ENCODE measurements at regions not wholly inside any gene's neighbourhood (a gene's known extent, or its start where the extent isn't known, plus 50 kb on each side); places are given as distances from the start of the nearest gene placed in this dataset.

DNA sequence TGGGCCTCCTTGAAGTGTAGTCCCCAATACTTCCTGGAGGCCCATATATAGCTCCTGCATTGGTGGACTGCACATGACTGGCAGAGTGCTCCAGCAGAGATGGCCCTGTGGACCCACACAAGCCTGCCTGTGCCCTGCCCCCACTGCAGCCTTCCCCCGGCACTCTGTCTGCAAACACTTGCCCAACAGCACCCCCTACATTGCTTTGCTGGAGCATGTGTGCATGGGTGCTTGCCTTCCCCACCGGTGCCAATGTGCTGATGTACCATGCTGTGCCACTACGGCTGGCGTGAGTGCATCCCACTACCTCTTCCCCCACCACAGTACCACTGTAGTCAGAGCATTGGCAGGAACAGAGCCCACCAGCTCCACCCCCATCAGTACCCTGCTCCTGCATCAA, 563.6 kb upstream of the CTNND2 start:
- no peak for ATAC-seq
- TF ChIP-seq, protein P1, sequence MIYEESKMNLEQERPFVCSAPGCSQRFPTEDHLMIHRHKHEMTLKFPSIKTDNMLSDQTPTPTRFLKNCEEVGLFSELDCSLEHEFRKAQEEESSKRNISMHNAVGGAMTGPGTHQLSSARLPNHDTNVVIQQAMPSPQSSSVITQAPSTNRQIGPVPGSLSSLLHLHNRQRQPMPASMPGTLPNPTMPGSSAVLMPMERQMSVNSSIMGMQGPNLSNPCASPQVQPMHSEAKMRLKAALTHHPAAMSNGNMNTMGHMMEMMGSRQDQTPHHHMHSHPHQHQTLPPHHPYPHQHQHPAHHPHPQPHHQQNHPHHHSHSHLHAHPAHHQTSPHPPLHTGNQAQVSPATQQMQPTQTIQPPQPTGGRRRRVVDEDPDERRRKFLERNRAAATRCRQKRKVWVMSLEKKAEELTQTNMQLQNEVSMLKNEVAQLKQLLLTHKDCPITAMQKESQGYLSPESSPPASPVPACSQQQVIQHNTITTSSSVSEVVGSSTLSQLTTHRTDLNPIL (CRISPR knock-in tag; IDR thresholded peaks at IDR 0.05; ENCODE audit: low read depth) = no peak
- TF ChIP-seq ZFP30 (CRISPR knock-in tag; IDR thresholded peaks at IDR 0.05) (no peak), ESRRG (CRISPR knock-in tag; IDR thresholded peaks at IDR 0.05) (no peak), RARB (CRISPR knock-in tag; IDR thresholded peaks at IDR 0.05) (no peak), ZNF8 (CRISPR knock-in tag; IDR thresholded peaks at IDR 0.05) (no peak), TCF4 (CRISPR knock-in tag; IDR thresholded peaks at IDR 0.05; ENCODE audit: borderline replicate concordance) (no peak), ZFP3 (CRISPR knock-in tag; IDR thresholded peaks at IDR 0.05) (no peak), PPARA (CRISPR knock-in tag; IDR thresholded peaks at IDR 0.05; ENCODE audit: borderline replicate concordance) (no peak), ARNTL (CRISPR knock-in tag; IDR thresholded peaks at IDR 0.05; ENCODE audit: borderline replicate concordance, low read depth) (no peak), ISL1 (CRISPR knock-in tag; IDR thresholded peaks at IDR 0.05) (no peak), CSDC2 (CRISPR knock-in tag; IDR thresholded peaks at IDR 0.05) (no peak), ZNF70 (CRISPR knock-in tag; IDR thresholded peaks at IDR 0.05) (no peak), TOX (CRISPR knock-in tag; IDR thresholded peaks at IDR 0.05; ENCODE audit: borderline replicate concordance) (no peak), OSR1 (CRISPR knock-in tag; IDR thresholded peaks at IDR 0.05) (no peak)
- TF ChIP-seq, protein P2, sequence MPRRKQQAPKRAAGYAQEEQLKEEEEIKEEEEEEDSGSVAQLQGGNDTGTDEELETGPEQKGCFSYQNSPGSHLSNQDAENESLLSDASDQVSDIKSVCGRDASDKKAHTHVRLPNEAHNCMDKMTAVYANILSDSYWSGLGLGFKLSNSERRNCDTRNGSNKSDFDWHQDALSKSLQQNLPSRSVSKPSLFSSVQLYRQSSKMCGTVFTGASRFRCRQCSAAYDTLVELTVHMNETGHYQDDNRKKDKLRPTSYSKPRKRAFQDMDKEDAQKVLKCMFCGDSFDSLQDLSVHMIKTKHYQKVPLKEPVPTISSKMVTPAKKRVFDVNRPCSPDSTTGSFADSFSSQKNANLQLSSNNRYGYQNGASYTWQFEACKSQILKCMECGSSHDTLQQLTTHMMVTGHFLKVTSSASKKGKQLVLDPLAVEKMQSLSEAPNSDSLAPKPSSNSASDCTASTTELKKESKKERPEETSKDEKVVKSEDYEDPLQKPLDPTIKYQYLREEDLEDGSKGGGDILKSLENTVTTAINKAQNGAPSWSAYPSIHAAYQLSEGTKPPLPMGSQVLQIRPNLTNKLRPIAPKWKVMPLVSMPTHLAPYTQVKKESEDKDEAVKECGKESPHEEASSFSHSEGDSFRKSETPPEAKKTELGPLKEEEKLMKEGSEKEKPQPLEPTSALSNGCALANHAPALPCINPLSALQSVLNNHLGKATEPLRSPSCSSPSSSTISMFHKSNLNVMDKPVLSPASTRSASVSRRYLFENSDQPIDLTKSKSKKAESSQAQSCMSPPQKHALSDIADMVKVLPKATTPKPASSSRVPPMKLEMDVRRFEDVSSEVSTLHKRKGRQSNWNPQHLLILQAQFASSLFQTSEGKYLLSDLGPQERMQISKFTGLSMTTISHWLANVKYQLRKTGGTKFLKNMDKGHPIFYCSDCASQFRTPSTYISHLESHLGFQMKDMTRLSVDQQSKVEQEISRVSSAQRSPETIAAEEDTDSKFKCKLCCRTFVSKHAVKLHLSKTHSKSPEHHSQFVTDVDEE (CRISPR knock-in tag; IDR thresholded peaks at IDR 0.05) = no peak
- TF ChIP-seq, protein P3, sequence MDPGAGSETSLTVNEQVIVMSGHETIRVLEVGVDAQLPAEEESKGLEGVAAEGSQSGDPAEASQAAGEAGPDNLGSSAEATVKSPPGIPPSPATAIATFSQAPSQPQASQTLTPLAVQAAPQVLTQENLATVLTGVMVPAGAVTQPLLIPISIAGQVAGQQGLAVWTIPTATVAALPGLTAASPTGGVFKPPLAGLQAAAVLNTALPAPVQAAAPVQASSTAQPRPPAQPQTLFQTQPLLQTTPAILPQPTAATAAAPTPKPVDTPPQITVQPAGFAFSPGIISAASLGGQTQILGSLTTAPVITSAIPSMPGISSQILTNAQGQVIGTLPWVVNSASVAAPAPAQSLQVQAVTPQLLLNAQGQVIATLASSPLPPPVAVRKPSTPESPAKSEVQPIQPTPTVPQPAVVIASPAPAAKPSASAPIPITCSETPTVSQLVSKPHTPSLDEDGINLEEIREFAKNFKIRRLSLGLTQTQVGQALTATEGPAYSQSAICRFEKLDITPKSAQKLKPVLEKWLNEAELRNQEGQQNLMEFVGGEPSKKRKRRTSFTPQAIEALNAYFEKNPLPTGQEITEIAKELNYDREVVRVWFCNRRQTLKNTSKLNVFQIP (CRISPR knock-in tag; IDR thresholded peaks at IDR 0.05; ENCODE audit: borderline replicate concordance, low read depth) = no peak
- TF ChIP-seq, protein P4, sequence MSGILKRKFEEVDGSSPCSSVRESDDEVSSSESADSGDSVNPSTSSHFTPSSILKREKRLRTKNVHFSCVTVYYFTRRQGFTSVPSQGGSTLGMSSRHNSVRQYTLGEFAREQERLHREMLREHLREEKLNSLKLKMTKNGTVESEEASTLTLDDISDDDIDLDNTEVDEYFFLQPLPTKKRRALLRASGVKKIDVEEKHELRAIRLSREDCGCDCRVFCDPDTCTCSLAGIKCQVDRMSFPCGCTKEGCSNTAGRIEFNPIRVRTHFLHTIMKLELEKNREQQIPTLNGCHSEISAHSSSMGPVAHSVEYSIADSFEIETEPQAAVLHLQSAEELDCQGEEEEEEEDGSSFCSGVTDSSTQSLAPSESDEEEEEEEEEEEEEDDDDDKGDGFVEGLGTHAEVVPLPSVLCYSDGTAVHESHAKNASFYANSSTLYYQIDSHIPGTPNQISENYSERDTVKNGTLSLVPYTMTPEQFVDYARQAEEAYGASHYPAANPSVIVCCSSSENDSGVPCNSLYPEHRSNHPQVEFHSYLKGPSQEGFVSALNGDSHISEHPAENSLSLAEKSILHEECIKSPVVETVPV (CRISPR knock-in tag; IDR thresholded peaks at IDR 0.05) = no peak

DNA sequence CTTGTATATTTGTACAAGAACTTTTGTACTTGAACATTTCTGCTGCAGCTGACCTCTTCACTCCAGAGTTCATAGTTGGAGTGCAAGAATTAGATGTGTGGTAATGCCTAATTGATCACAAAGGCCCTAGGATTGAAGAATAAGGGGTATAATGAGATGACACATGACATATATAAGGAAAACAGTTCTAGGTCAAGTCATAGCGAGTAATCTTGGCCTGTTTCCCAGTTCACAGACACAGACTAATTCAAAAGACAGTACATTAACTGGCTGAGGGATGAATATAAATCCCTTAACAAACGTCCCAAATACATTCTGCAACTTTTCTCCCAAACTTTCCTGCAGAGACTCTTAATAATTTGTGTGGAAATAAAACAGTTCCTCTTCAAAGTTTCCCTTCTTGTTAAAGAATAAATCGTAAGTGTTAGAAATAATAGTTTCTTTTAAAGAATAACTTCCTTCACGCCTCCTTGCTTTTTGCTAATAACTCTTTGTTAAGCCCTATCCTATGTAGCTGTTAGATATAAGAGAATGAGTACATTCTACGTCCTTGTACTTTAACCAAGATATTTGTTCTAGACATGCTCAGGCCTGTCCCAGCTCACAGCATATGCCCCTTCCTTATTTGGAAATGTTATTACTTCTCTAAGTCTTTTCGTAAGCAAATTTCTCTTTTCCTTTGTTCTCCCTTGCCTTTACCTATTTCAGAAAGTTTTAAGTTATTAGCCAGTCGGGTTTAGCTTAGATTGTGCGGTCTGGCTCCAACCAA, 556.4 kb upstream of the CTNND2 start:
- TF ChIP-seq TCF4 (CRISPR knock-in tag; IDR thresholded peaks at IDR 0.05; ENCODE audit: borderline replicate concordance) (no peak), GLIS3 (CRISPR knock-in tag; IDR thresholded peaks at IDR 0.05) (no peak), ZFP30 (CRISPR knock-in tag; IDR thresholded peaks at IDR 0.05) (no peak), PPARA (CRISPR knock-in tag; IDR thresholded peaks at IDR 0.05; ENCODE audit: borderline replicate concordance) (no peak), SNAI2 (CRISPR knock-in tag; IDR thresholded peaks at IDR 0.05) (no peak), RARB (CRISPR knock-in tag; IDR thresholded peaks at IDR 0.05) (no peak), ESRRG (CRISPR knock-in tag; IDR thresholded peaks at IDR 0.05) (no peak), ARNTL (CRISPR knock-in tag; IDR thresholded peaks at IDR 0.05; ENCODE audit: borderline replicate concordance, low read depth) (no peak), ZFP3 (CRISPR knock-in tag; IDR thresholded peaks at IDR 0.05) (no peak), CSDC2 (CRISPR knock-in tag; IDR thresholded peaks at IDR 0.05) (no peak), ZNF565 (CRISPR knock-in tag; conservative IDR thresholded peaks at IDR 0.05; ENCODE audit: low read depth) (no peak)
- TF ChIP-seq, protein P1 (CRISPR knock-in tag; IDR thresholded peaks at IDR 0.05; ENCODE audit: low read depth) = no peak
- TF ChIP-seq, protein P5, sequence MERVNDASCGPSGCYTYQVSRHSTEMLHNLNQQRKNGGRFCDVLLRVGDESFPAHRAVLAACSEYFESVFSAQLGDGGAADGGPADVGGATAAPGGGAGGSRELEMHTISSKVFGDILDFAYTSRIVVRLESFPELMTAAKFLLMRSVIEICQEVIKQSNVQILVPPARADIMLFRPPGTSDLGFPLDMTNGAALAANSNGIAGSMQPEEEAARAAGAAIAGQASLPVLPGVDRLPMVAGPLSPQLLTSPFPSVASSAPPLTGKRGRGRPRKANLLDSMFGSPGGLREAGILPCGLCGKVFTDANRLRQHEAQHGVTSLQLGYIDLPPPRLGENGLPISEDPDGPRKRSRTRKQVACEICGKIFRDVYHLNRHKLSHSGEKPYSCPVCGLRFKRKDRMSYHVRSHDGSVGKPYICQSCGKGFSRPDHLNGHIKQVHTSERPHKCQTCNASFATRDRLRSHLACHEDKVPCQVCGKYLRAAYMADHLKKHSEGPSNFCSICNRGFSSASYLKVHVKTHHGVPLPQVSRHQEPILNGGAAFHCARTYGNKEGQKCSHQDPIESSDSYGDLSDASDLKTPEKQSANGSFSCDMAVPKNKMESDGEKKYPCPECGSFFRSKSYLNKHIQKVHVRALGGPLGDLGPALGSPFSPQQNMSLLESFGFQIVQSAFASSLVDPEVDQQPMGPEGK (CRISPR knock-in tag; IDR thresholded peaks at IDR 0.05; ENCODE audit: borderline replicate concordance) = no peak
- ATAC-seq = no peak

All from SK-N-SH treated with all-trans-retinoic acid at 6 μM for 48 hours (cell line).